ENCODE measurements at regions not wholly inside any gene's neighbourhood (a gene's known extent, or its start where the extent isn't known, plus 50 kb on each side); places are given as distances from the start of the nearest gene placed in this dataset.

GRCh38 chr5:137808503-137809135, 54.5 kb upstream of the HNRNPA0 start:
- DNase-seq, result no peak
- Histone ChIP-seq H3K4me1 (ENCODE audit: insufficient read depth, low read length) (no peaks in the 10 kb centered on the region), H3K9me3 (ENCODE audit: low read length) (no peaks in the 10 kb centered on the region), H3K4me3 (ENCODE audit: low read length) (no peak overlapping the region), H3K9ac (ENCODE audit: low read length) (no peak overlapping the region), H3F3A (ENCODE audit: low read length, unreplicated experiment) (no peaks in the 10 kb centered on the region), H3K27ac (ENCODE audit: low read length) (no peak overlapping the region), H2AFZ (ENCODE audit: low read length) (no peak overlapping the region), H3K36me3 (ENCODE audit: low read depth, low read length) (no peaks in the 10 kb centered on the region), H3K4me2 (ENCODE audit: low read length) (no peak overlapping the region), H3K9me2 (replicated peaks; ENCODE audit: low read length) (no peaks in the 10 kb centered on the region), H4K20me1 (ENCODE audit: low read length) (no peaks in the 10 kb centered on the region), H3K27me3 (ENCODE audit: low read length) (no peaks in the 10 kb centered on the region), H3K79me2 (ENCODE audit: low read length) (no peaks in the 10 kb centered on the region)
- no peak for ATAC-seq
- BruUV-seq (replicated peaks), result no TSS peak
- intact Hi-C loops (cut with micrococcal nuclease), result no loop called here
- ChIA-PET POLR2A (ENCODE audit: unreplicated experiment) (no interaction called here), CTCF (interaction anchor here (0.7 kb wide), 1 partner anchor 148 kb away, joined by 4 read pairs; no protein-coding TSS in a partner anchor)
- TF ChIP-seq EZH2 (IDR thresholded peaks at IDR 0.05; ENCODE audit: low read length, unreplicated experiment) (no peak), EZH2phosphoT487 (IDR thresholded peaks at IDR 0.05; ENCODE audit: borderline replicate concordance, low read length) (no peak)
- TF ChIP-seq, protein P1, sequence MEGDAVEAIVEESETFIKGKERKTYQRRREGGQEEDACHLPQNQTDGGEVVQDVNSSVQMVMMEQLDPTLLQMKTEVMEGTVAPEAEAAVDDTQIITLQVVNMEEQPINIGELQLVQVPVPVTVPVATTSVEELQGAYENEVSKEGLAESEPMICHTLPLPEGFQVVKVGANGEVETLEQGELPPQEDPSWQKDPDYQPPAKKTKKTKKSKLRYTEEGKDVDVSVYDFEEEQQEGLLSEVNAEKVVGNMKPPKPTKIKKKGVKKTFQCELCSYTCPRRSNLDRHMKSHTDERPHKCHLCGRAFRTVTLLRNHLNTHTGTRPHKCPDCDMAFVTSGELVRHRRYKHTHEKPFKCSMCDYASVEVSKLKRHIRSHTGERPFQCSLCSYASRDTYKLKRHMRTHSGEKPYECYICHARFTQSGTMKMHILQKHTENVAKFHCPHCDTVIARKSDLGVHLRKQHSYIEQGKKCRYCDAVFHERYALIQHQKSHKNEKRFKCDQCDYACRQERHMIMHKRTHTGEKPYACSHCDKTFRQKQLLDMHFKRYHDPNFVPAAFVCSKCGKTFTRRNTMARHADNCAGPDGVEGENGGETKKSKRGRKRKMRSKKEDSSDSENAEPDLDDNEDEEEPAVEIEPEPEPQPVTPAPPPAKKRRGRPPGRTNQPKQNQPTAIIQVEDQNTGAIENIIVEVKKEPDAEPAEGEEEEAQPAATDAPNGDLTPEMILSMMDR (conservative IDR thresholded peaks at IDR 0.05; ENCODE audit: low read depth, low read length), result no peak

DNA sequence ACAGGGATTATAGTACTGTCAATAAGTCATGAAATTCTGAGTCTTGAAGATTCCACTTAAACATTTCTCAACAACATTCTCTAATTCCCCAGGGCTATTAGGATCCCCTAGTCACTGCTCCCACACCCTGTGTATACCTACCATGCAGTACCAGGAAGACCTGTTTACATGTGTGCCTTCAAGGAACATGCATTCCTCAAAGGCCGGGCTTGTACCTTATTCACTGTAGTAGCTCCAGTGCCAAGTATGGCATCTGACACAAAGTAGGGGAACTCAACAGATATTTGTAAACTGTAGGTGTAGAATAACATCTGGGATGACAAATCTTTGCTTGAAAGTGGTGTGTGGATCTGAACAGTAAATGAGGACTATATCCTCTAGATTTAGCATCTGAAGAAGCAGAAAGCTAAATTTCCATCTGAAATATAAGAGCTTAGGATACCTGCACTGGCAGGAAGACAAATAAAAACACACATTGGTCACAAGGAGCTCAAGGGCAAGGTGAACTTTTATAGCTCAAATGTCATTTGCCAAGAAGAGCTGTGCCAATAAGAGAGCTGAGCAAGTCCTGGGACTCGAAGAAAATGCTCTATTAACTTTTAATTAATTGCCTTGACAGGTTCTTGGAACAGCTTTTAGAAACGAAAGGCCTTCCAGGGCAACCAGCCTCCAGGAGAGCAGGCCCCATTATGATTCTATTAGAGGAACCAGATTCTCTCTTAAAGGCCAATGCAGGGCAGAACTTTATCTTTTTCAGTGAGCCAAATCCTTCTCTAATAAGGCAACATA, 52.3 kb upstream of the MYOT start:
- Histone ChIP-seq H3K36me3 (ENCODE audit: low read depth, low read length) (no peaks in the 10 kb centered on the region), H3F3A (ENCODE audit: low read length, unreplicated experiment) (no peaks in the 10 kb centered on the region), H3K9ac (ENCODE audit: low read length) (no peak overlapping the region), H3K4me1 (ENCODE audit: insufficient read depth, low read length) (no peaks in the 10 kb centered on the region), H3K27me3 (ENCODE audit: low read length) (no peaks in the 10 kb centered on the region), H3K9me3 (ENCODE audit: low read length) (no peaks in the 10 kb centered on the region), H4K20me1 (ENCODE audit: low read length) (no peaks in the 10 kb centered on the region), H3K9me2 (replicated peaks; ENCODE audit: low read length) (no peaks in the 10 kb centered on the region), H3K27ac (ENCODE audit: low read length) (no peak overlapping the region), H2AFZ (ENCODE audit: low read length) (no peak overlapping the region), H3K4me2 (ENCODE audit: low read length) (no peak overlapping the region), H3K79me2 (ENCODE audit: low read length) (no peaks in the 10 kb centered on the region), H3K4me3 (ENCODE audit: low read length) (no peak overlapping the region)
- ChIA-PET CTCF (interaction anchor here (0.7 kb wide), 1 partner anchor 35 kb away, joined by 3 read pairs; no protein-coding TSS in a partner anchor), POLR2A (ENCODE audit: unreplicated experiment) (no interaction called here)
- ATAC-seq, result no peak
- TF ChIP-seq, protein P1 (conservative IDR thresholded peaks at IDR 0.05; ENCODE audit: low read depth, low read length), result no peak
- TF ChIP-seq EZH2 (IDR thresholded peaks at IDR 0.05; ENCODE audit: low read length, unreplicated experiment), result no peak
- no peak for TF ChIP-seq EZH2phosphoT487 (IDR thresholded peaks at IDR 0.05; ENCODE audit: borderline replicate concordance, low read length)
- intact Hi-C loops (cut with micrococcal nuclease), result no loop called here
- DNase-seq, result no peak
- no TSS peak for BruUV-seq (replicated peaks)
